Cardiac muscle cell (in vitro differentiated cells and primary cell): ENCODE measurements at regions not wholly inside any gene's neighbourhood (a gene's known extent, or its start where the extent isn't known, plus 50 kb on each side); places are given as distances from the start of the nearest gene placed in this dataset.
A peak's percentile ranks its signal among the peaks of the same experiment; 100 is the strongest.

Source experiments
- DNase-seq, 2 donors: peaks; one replicate each; pipeline versions ENCODE4 v3.0.0 to v3.0.0-alpha.2; 2010 to 2017; ENCODE audit warnings: low read depth in 1 of 2, low spot score in 1 of 2
- H3K27ac ChIP-seq: fragments of 200-600 bp; sonication (generic); 2 replicates; pipeline ENCODE4 v1.5.1; 2016
- H3K27me3 ChIP-seq: fragments of 200-600 bp; sonication (generic); 2 replicates; pipeline ENCODE4 v1.6.0; 2016; ENCODE audit warnings: control low read depth
- H3K36me3 ChIP-seq: fragments of 200-600 bp; sonication (generic); 2 replicates; pipeline ENCODE4 v1.5.1; 2016; ENCODE audit warnings: control low read depth
- H3K4me1 ChIP-seq: fragments of 200-600 bp; sonication (generic); 2 replicates; pipeline ENCODE4 v1.8.1; 2017; ENCODE audit warnings: low read depth, mild to moderate bottlenecking, mixed run types
- H3K4me3 ChIP-seq: fragments of 200-600 bp; sonication (generic); 2 replicates; pipeline ENCODE4 v1.5.1; 2016; ENCODE audit warnings: mild to moderate bottlenecking
- H3K9me3 ChIP-seq: fragments of 200-600 bp; sonication (generic); 2 replicates; pipeline ENCODE4 v1.5.1; 2017; ENCODE audit warnings: low read depth, mild to moderate bottlenecking, control low read depth
- TF ChIP-seq, protein P1 (sequence below): IDR thresholded peaks from 2 replicates; pipeline ENCODE4 v1.5.1; 2012; ENCODE audit warnings: low read depth, mild to moderate bottlenecking, low read length

DNA sequence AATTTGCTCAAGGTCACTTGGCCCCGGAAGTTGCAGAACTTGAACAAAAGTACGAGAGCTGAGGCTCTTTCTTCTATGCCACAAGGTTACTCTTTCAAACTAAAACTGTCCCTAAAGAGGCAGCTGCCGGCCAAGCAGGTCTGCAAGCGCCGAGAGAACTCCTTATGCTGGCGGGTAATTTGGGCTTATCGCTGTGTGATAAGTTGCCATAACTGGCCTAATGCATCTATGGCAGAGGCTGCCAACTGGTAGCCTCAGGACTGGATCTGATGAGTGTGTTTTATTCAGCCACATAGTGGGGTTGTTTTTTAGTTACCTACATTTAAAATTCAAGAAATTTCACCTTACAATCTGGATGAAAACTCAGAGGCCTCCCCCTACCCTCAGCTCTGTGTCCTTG is 68.1 kb upstream of the SPOCK1 start:
- no peak for DNase-seq
- TF ChIP-seq, protein P1, sequence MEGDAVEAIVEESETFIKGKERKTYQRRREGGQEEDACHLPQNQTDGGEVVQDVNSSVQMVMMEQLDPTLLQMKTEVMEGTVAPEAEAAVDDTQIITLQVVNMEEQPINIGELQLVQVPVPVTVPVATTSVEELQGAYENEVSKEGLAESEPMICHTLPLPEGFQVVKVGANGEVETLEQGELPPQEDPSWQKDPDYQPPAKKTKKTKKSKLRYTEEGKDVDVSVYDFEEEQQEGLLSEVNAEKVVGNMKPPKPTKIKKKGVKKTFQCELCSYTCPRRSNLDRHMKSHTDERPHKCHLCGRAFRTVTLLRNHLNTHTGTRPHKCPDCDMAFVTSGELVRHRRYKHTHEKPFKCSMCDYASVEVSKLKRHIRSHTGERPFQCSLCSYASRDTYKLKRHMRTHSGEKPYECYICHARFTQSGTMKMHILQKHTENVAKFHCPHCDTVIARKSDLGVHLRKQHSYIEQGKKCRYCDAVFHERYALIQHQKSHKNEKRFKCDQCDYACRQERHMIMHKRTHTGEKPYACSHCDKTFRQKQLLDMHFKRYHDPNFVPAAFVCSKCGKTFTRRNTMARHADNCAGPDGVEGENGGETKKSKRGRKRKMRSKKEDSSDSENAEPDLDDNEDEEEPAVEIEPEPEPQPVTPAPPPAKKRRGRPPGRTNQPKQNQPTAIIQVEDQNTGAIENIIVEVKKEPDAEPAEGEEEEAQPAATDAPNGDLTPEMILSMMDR = no peak
- no peaks in the 10 kb centered on the region for H3K27me3 ChIP-seq
- H3K36me3 ChIP-seq = no peaks in the 10 kb centered on the region
- no peaks in the 10 kb centered on the region for H3K9me3 ChIP-seq
- no peak overlapping the region for H3K4me3 ChIP-seq
- peaks cover 15% of the 10 kb centered on the region for H3K4me1 ChIP-seq
- H3K27ac ChIP-seq = peak overlapping the region; percentile 47

DNA sequence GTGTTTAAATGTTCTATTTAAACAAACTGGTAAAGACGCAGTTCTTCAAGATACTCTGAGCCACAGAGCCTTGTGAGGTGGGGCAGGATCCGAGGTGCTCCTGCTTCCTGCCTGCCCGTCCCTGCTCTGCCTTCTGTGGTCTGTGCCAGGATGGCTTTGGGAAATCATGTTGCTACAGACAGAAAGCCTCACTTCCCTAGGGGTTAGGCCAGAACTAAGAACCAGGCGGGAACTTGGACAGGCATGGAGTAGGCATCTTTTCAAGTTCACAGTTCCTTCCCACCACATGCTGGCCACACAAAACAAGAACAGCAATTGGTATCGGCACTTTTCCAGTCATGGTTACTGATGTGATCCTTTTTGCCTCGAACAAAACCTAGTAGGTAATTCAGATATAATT is 67.7 kb upstream of the SPOCK1 start:
- no peaks in the 10 kb centered on the region for H3K27me3 ChIP-seq
- TF ChIP-seq, protein P1 = no peak
- H3K9me3 ChIP-seq = no peaks in the 10 kb centered on the region
- peaks cover 15% of the 10 kb centered on the region for H3K4me1 ChIP-seq
- DNase-seq = peak in 1 of 2 donors; percentile 39
- no peaks in the 10 kb centered on the region for H3K36me3 ChIP-seq
- no peak overlapping the region for H3K4me3 ChIP-seq
- peak overlapping the region; percentile 47 for H3K27ac ChIP-seq

DNA sequence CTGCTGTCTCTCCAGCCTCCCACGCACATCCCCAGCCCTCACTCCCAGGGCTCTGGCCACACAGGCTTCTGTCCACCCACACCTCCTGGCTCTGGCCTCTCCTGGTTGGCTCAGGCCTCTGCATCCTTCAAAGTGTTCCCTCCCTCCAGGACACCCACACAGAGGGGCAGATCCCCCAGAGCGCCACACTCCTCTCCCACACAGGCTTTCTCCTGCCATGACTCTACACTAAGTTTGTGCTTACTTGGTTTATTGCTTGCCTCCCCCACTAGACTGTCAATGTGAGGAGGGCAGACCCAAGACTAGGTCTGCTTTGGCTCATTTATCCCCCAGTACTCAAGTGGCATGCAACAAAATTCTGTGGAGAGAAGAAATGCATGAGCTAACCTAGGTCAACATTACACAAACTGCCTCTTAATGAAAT is 67.0 kb upstream of the SPOCK1 start:
- Histone ChIP-seq H3K4me1 (peaks cover 15% of the 10 kb centered on the region), H3K36me3 (no peaks in the 10 kb centered on the region), H3K4me3 (no peak overlapping the region), H3K27ac (no peak overlapping the region), H3K9me3 (no peaks in the 10 kb centered on the region), H3K27me3 (no peaks in the 10 kb centered on the region)
- TF ChIP-seq, protein P1 = no peak
- peak in 1 of 2 donors; percentile 85 for DNase-seq

DNA sequence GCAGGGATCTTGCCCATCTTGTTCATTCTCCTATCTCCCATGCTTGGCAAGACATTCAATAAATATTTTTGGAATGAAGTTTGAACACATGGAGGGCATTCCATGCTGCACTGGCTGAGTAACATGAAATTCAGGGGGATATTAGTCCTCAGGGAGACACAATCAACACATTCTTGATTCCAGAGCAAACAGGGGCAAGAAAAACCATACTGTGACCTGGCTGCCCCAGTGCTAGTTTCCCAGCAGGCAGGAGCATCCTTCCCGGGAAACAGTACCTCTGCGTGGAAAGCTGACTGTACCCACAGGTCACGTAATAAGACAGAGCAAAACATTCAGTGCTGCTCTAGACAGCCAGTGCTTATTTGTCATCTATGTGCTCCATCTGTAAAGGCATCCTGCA is 66.3 kb upstream of the SPOCK1 start:
- TF ChIP-seq, protein P1 = no peak
- no peaks in the 10 kb centered on the region for H3K36me3 ChIP-seq
- peaks cover 15% of the 10 kb centered on the region for H3K4me1 ChIP-seq
- H3K27ac ChIP-seq = no peak overlapping the region
- no peaks in the 10 kb centered on the region for H3K27me3 ChIP-seq
- no peak overlapping the region for H3K4me3 ChIP-seq
- peak in 1 of 2 donors; percentile 47 for DNase-seq
- no peaks in the 10 kb centered on the region for H3K9me3 ChIP-seq

DNA sequence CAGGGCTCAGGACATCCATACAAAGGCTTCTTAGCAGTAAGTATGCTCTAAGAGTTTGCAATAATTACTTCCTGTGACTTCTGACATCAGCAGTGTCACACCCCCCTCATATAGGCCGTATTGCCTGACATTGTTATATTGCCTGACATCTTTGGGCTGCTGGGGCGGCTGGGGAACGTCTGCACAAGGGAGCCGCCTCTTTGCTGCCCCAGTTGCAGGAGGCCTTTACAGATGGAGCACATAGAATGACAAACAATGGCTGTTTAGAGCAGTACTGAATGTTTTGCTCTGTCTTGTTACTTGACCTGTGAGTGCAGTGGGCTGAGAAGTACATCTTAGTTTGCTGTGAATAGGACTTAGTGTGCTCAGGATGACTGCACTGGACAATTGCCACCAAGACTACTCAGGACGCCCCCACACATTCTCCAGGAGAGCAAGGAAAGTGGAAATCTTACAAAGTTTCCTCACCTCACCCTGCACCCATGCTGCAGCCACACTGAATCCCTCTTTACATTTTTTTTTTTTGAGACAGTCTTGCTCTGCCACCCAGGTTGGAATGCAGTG is 65.4 kb upstream of the SPOCK1 start:
- H3K4me1 ChIP-seq = peaks cover 15% of the 10 kb centered on the region
- H3K9me3 ChIP-seq = no peaks in the 10 kb centered on the region
- H3K36me3 ChIP-seq = no peaks in the 10 kb centered on the region
- no peak overlapping the region for H3K27ac ChIP-seq
- TF ChIP-seq, protein P1 = no peak
- H3K4me3 ChIP-seq = no peak overlapping the region
- peak in 1 of 2 donors; percentile 45 for DNase-seq
- no peaks in the 10 kb centered on the region for H3K27me3 ChIP-seq
